TTC549 (cell line): ENCODE measurements at regions not wholly inside any gene's neighbourhood (a gene's known extent, or its start where the extent isn't known, plus 50 kb on each side); places are given as distances from the start of the nearest gene placed in this dataset.

Experiments used
- FAIRE-seq: peaks from 2 replicates; lab custom pipeline; 2012; peaks lifted over from hg19 to GRCh38; lab: Jason Lieb, UNC

- no peak for FAIRE-seq
These were observed 1579.3 kb downstream of the HACE1 start for GRCh38 chr6:103280417-103280816.

GRCh38 chr6:103277936-103278335 lies 1581.8 kb downstream of the HACE1 start:
- no peak for FAIRE-seq

GRCh38 chr6:103273048-103273447 lies 1586.7 kb downstream of the HACE1 start:
- FAIRE-seq: no peak

- FAIRE-seq: no peak
These were observed 1590.1 kb downstream of the HACE1 start for GRCh38 chr6:103269581-103269980.

- FAIRE-seq: no peak
These were observed 1591.4 kb downstream of the HACE1 start for GRCh38 chr6:103268335-103268734.

GRCh38 chr6:103264020-103264419 lies 1595.7 kb downstream of the HACE1 start:
- FAIRE-seq: no peak

GRCh38 chr6:103255132-103255531 lies 1604.6 kb downstream of the HACE1 start:
- no peak for FAIRE-seq

GRCh38 chr6:103236923-103237322 lies 1622.8 kb downstream of the HACE1 start:
- no peak for FAIRE-seq

- no peak for FAIRE-seq
These were observed 1628.5 kb downstream of the HACE1 start for GRCh38 chr6:103231181-103231580.

- no peak for FAIRE-seq
These were observed 1643.9 kb downstream of the HACE1 start for GRCh38 chr6:103215847-103216246.

GRCh38 chr6:103210686-103211085 lies 1649.0 kb downstream of the HACE1 start:
- FAIRE-seq: no peak

GRCh38 chr6:103198386-103198785 lies 1661.3 kb downstream of the HACE1 start:
- FAIRE-seq: no peak

- no peak for FAIRE-seq
These were observed 1666.3 kb downstream of the HACE1 start for GRCh38 chr6:103193413-103193812.

- no peak for FAIRE-seq
These were observed 1668.2 kb downstream of the HACE1 start for GRCh38 chr6:103191391-103192093.

GRCh38 chr6:103184776-103185175 lies 1674.9 kb downstream of the HACE1 start:
- no peak for FAIRE-seq

GRCh38 chr6:103183831-103184411 lies 1675.8 kb downstream of the HACE1 start:
- FAIRE-seq: no peak

GRCh38 chr6:103178193-103178592 lies 1681.5 kb downstream of the HACE1 start:
- FAIRE-seq: no peak

- no peak for FAIRE-seq
These were observed 1681.9 kb downstream of the HACE1 start for GRCh38 chr6:103177791-103178190.

GRCh38 chr6:103175056-103175455 lies 1684.7 kb downstream of the HACE1 start:
- FAIRE-seq: no peak

GRCh38 chr6:103167345-103168071 lies 1692.2 kb downstream of the HACE1 start:
- no peak for FAIRE-seq

- no peak for FAIRE-seq
These were observed 1704.7 kb downstream of the HACE1 start for GRCh38 chr6:103154779-103155572.

GRCh38 chr6:103153016-103153415 lies 1706.7 kb downstream of the HACE1 start:
- no peak for FAIRE-seq

GRCh38 chr6:103142902-103143301 lies 1716.8 kb downstream of the HACE1 start:
- no peak for FAIRE-seq
